ENCODE measurements at regions not wholly inside any gene's neighbourhood (a gene's known extent, or its start where the extent isn't known, plus 50 kb on each side); places are given as distances from the start of the nearest gene placed in this dataset.
A peak's percentile ranks its signal among the peaks of the same experiment; 100 is the strongest.

GRCh38 chr5:56615361-56616153 lies 199.8 kb upstream of the MAP3K1 start:
- H3K4me3 ChIP-seq (ENCODE audit: low read depth, low read length), result no peak overlapping the region
- peak; percentile 16 for DNase-seq (ENCODE audit: low read depth)
- no peak for TF ChIP-seq CTCF (conservative IDR thresholded peaks at IDR 0.05; ENCODE audit: low read depth, low read length)

DNA sequence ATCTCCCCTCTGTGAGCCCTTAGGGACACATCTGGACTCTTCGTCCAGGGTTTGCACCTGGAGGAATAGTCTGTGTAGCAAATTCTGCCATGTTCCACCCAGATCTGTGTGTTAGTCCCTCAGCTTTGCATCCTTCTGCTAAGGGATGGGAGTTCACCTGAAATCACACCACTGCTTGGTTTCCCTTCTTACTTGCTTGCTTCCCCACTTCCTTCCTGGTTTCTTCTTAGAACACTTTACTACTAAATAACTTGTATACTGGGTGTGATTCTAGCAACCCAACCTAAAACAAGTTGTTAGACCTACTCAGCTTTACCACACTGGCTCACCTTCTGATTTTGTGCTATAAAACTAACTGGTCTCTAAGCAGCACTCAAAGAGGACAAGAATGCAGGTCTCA lies 202.6 kb upstream of the MAP3K1 start:
- no peak for DNase-seq (ENCODE audit: low read depth)
- no peak for TF ChIP-seq CTCF (conservative IDR thresholded peaks at IDR 0.05; ENCODE audit: low read depth, low read length)
- H3K4me3 ChIP-seq (ENCODE audit: low read depth, low read length), result no peak overlapping the region

- H3K4me3 ChIP-seq (ENCODE audit: low read depth, low read length), result no peak overlapping the region
- TF ChIP-seq CTCF (conservative IDR thresholded peaks at IDR 0.05; ENCODE audit: low read depth, low read length), result no peak
- no peak for DNase-seq (ENCODE audit: low read depth)
Observed at GRCh38 chr5:56612353-56612752, 203.0 kb upstream of the MAP3K1 start.

GRCh38 chr5:56610093-56610698 lies 205.2 kb upstream of the MAP3K1 start:
- H3K4me3 ChIP-seq (ENCODE audit: low read depth, low read length), result no peak overlapping the region
- no peak for TF ChIP-seq CTCF (conservative IDR thresholded peaks at IDR 0.05; ENCODE audit: low read depth, low read length)
- DNase-seq (ENCODE audit: low read depth), result no peak

GRCh38 chr5:56608217-56608925 lies 207.0 kb upstream of the MAP3K1 start:
- DNase-seq (ENCODE audit: low read depth), result peak; percentile 45
- H3K4me3 ChIP-seq (ENCODE audit: low read depth, low read length), result no peak overlapping the region
- TF ChIP-seq CTCF (conservative IDR thresholded peaks at IDR 0.05; ENCODE audit: low read depth, low read length), result no peak

- H3K4me3 ChIP-seq (ENCODE audit: low read depth, low read length), result no peak overlapping the region
- peak; percentile 55 for DNase-seq (ENCODE audit: low read depth)
- no peak for TF ChIP-seq CTCF (conservative IDR thresholded peaks at IDR 0.05; ENCODE audit: low read depth, low read length)
Observed at GRCh38 chr5:56607551-56607950, 207.8 kb upstream of the MAP3K1 start.
